Breast epithelium (tissue), 3 donors: ENCODE measurements at regions not wholly inside any gene's neighbourhood (a gene's known extent, or its start where the extent isn't known, plus 50 kb on each side); places are given as distances from the start of the nearest gene placed in this dataset.

Experiments used
- POLR2A ChIP-seq: fragments of 450-650 bp; IDR thresholded peaks from one replicate; pipeline ENCODE4 v1.6.1; 2016; ENCODE audit warnings: antibody characterized with exemption, mild to moderate bottlenecking, moderate library complexity
- TF ChIP-seq, protein P1 (sequence below), 3 donors: fragments of 450-650 bp; IDR thresholded peaks; one replicate each; pipeline ENCODE4 v1.5.1; 2016 to 2017; ENCODE audit warnings: antibody characterized with exemption in 3 of 3, mild to moderate bottlenecking in 3 of 3, moderate library complexity in 3 of 3

- TF ChIP-seq, protein P1, sequence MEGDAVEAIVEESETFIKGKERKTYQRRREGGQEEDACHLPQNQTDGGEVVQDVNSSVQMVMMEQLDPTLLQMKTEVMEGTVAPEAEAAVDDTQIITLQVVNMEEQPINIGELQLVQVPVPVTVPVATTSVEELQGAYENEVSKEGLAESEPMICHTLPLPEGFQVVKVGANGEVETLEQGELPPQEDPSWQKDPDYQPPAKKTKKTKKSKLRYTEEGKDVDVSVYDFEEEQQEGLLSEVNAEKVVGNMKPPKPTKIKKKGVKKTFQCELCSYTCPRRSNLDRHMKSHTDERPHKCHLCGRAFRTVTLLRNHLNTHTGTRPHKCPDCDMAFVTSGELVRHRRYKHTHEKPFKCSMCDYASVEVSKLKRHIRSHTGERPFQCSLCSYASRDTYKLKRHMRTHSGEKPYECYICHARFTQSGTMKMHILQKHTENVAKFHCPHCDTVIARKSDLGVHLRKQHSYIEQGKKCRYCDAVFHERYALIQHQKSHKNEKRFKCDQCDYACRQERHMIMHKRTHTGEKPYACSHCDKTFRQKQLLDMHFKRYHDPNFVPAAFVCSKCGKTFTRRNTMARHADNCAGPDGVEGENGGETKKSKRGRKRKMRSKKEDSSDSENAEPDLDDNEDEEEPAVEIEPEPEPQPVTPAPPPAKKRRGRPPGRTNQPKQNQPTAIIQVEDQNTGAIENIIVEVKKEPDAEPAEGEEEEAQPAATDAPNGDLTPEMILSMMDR (IDR thresholded peaks at IDR 0.05) = no peak
- TF ChIP-seq POLR2A = no peak
These were observed 115.0 kb downstream of the PJA1 start for GRCh38 chrX:69050051-69050765.
